Endodermal cell (in vitro differentiated cells): ENCODE measurements at regions not wholly inside any gene's neighbourhood (a gene's known extent, or its start where the extent isn't known, plus 50 kb on each side); places are given as distances from the start of the nearest gene placed in this dataset.

Source experiments
- DNase-seq: peaks from one replicate; pipeline ENCODE4 v3.0.0-alpha.2; 2017
- H3K27ac ChIP-seq: 2 replicates; pipeline ENCODE4 v1.5.1; 2013; ENCODE audit warnings: mild to moderate bottlenecking, low read depth, low read length, moderate library complexity
- H3K27me3 ChIP-seq: 2 replicates; pipeline ENCODE4 v1.6.1; 2013; ENCODE audit warnings: mild to moderate bottlenecking, low read length, moderate library complexity; ENCODE audit not compliant: insufficient read depth, control insufficient read depth, poor library complexity, severe bottlenecking
- H3K36me3 ChIP-seq: 2 replicates; pipeline ENCODE4 v1.7.0; 2013; ENCODE audit warnings: mild to moderate bottlenecking, low read length, moderate library complexity; ENCODE audit not compliant: control insufficient read depth, insufficient read depth
- H3K4me1 ChIP-seq: one replicate; pipeline ENCODE4 v1.7.0; 2013; ENCODE audit warnings: low read length; ENCODE audit not compliant: control insufficient read depth, insufficient read depth
- H3K4me3 ChIP-seq: 2 replicates; pipeline ENCODE4 v1.5.1; 2013; ENCODE audit warnings: mild to moderate bottlenecking, low read length, moderate library complexity
- H3K9ac ChIP-seq: 2 replicates; pipeline ENCODE4 v1.6.1; 2013; ENCODE audit warnings: mild to moderate bottlenecking, low read length, moderate library complexity; ENCODE audit not compliant: poor library complexity, severe bottlenecking; ENCODE audit errors: extremely low read depth
- H3K9me3 ChIP-seq: 2 replicates; pipeline ENCODE4 v1.6.1; 2013; ENCODE audit warnings: mild to moderate bottlenecking, low read length, moderate library complexity; ENCODE audit not compliant: control insufficient read depth
- H3K27ac Mint-ChIP-seq: 2 replicates; pipeline ENCODE4 v1.8.0; 2020; ENCODE audit warnings: mixed read lengths
- H3K27me3 Mint-ChIP-seq: 2 replicates; pipeline ENCODE4 v1.8.0; 2021; ENCODE audit warnings: mild to moderate bottlenecking, mixed read lengths; ENCODE audit not compliant: insufficient read depth
- H3K36me3 Mint-ChIP-seq: 2 replicates; pipeline ENCODE4 v1.8.0; 2020; ENCODE audit warnings: low read depth, mixed read lengths
- H3K4me1 Mint-ChIP-seq: 2 replicates; pipeline ENCODE4 v1.8.0; 2020; ENCODE audit warnings: mixed read lengths
- H3K4me3 Mint-ChIP-seq: 2 replicates; pipeline ENCODE4 v1.8.0; 2020; ENCODE audit warnings: mild to moderate bottlenecking, moderate library complexity, mixed read lengths
- H3K9me3 Mint-ChIP-seq: 2 replicates; pipeline ENCODE4 v1.8.0; 2020; ENCODE audit warnings: mild to moderate bottlenecking, mixed read lengths
- CTCF ChIP-seq: fragments of 200-600 bp; sonication (generic); conservative IDR thresholded peaks from 2 replicates; pipeline ENCODE4 v1.5.0; 2021; ENCODE audit warnings: antibody characterized with exemption, mild to moderate bottlenecking
- WGBS, 2 experiments: methylation state at CpG; one replicate each; pipeline versions ENCODE4 v1.1.5 to v1.1.7; 2013; ENCODE audit warnings: missing lambda C conversion rate in 2 of 2, mixed read lengths in 1 of 2; ENCODE audit not compliant: insufficient coverage in 1 of 2, insufficient read length in 1 of 2; 5-methylcytosine and 5-hydroxymethylcytosine counted together

GRCh38 chr13:73955977-73956500 is 178.2 kb downstream of the KLF12 start:
- WGBS, 2 experiments, result 94 to 100% methylated on average over 2 of the region's 2 CpGs
- Mint-ChIP-seq H3K36me3 (no peaks in the 10 kb centered on the region), H3K27ac (no peak overlapping the region), H3K27me3 (no peaks in the 10 kb centered on the region), H3K4me3 (no peak overlapping the region), H3K4me1 (peaks cover 2% of the 10 kb centered on the region), H3K9me3 (no peaks in the 10 kb centered on the region)
- Histone ChIP-seq H3K9ac (no peak overlapping the region), H3K4me3 (no peak overlapping the region), H3K4me1 (no peaks in the 10 kb centered on the region), H3K27ac (no peak overlapping the region), H3K36me3 (no peaks in the 10 kb centered on the region), H3K9me3 (no peaks in the 10 kb centered on the region), H3K27me3 (no peaks in the 10 kb centered on the region)
- DNase-seq, result no peak
- TF ChIP-seq CTCF, result no peak

- Histone ChIP-seq H3K4me3 (no peak overlapping the region), H3K27ac (no peak overlapping the region), H3K9me3 (no peaks in the 10 kb centered on the region), H3K9ac (no peak overlapping the region), H3K27me3 (no peaks in the 10 kb centered on the region), H3K4me1 (no peaks in the 10 kb centered on the region), H3K36me3 (no peaks in the 10 kb centered on the region)
- Mint-ChIP-seq H3K27me3 (no peaks in the 10 kb centered on the region), H3K4me3 (no peak overlapping the region), H3K4me1 (peaks cover 2% of the 10 kb centered on the region), H3K9me3 (no peaks in the 10 kb centered on the region), H3K27ac (no peak overlapping the region), H3K36me3 (no peaks in the 10 kb centered on the region)
- WGBS, 2 experiments, result 100% methylated on average over 1 of the region's 1 CpG; no CpG with 5 or more reads in 1 of the 2 experiments
- TF ChIP-seq CTCF, result no peak
- no peak for DNase-seq
These were observed 179.4 kb downstream of the KLF12 start for GRCh38 chr13:73954808-73955207.

- Mint-ChIP-seq H3K36me3 (no peaks in the 10 kb centered on the region), H3K4me1 (peaks cover 2% of the 10 kb centered on the region), H3K27me3 (no peaks in the 10 kb centered on the region), H3K27ac (no peak overlapping the region), H3K4me3 (no peak overlapping the region), H3K9me3 (no peaks in the 10 kb centered on the region)
- H3K4me1 ChIP-seq, result no peaks in the 10 kb centered on the region
- no peaks in the 10 kb centered on the region for H3K27me3 ChIP-seq
- H3K36me3 ChIP-seq, result no peaks in the 10 kb centered on the region
- no peaks in the 10 kb centered on the region for H3K9me3 ChIP-seq
- no peak for TF ChIP-seq CTCF
- H3K4me3 ChIP-seq, result no peak overlapping the region
- no peak for DNase-seq
- no peak overlapping the region for H3K9ac ChIP-seq
- WGBS, 2 experiments, result 93 to 100% methylated on average over 4 of the region's 4 CpGs
- no peak overlapping the region for H3K27ac ChIP-seq
These were observed 181.6 kb downstream of the KLF12 start for GRCh38 chr13:73952648-73953047.
